NCI-H69 (cell line): ENCODE measurements at regions not wholly inside any gene's neighbourhood (a gene's known extent, or its start where the extent isn't known, plus 50 kb on each side); places are given as distances from the start of the nearest gene placed in this dataset.

Source experiments
- DNase-seq: peaks from one replicate; lab custom pipeline; 2025; lab: John Stamatoyannopoulos, UW

GRCh38 chr3:177512945-177513814, 315.9 kb upstream of the TBL1XR1 start:
- no peak for DNase-seq

DNA sequence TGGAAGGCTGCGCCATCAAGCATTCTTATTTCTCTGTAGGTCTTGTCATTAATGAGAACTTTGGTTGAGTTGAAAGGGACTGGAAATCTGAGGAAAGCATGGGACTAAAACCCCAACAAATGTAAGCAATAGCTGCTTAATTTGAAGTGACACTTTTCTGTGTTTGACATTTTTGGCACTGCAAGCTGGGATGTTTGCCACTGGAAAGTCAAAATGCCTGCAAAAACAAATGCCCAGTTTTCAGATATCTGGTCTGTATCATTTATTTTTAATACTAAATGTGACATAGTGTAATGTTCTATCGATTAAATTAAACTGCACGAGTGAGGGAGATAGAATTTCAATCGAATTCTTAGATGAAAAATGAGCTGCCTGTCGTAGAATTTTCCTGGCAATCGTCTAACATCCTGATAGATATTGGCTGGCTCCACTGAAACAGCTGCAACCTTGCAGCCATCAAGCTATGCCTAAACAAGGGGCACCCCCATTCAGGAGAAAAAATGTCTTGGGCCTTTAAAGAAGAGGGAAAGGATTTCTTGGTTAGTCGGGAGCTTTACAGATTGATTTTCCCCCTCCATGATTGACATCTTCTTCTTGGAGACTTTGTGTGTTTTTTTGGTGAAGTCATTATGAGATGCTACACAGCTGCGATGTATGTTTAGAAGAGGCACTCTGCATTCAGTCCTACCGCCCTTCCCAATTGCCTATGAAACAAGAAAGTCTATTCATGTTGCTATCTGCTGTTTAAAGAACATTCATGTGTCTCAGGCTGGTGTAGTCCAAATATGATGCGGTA, 316.7 kb upstream of the TBL1XR1 start:
- DNase-seq = no peak

- DNase-seq = no peak
Observed at GRCh38 chr3:177514611-177515499, 317.6 kb upstream of the TBL1XR1 start.

DNA sequence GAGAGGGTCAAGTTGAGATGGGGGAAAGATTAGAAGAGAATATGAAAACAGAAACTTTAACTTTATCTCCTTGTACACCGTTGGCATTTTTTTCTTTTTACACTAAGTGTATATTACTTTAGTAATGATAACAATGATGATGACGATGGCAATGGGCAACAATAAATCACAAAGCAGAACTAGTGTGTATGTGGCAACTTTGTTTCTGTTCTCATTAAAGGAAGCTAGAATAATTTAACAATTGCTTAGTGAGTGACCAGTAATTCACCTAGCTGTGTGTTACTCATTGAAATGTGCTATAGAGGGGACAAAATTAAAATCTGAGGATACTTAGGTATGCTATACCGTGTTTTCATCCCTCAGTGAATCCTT, 318.5 kb upstream of the TBL1XR1 start:
- no peak for DNase-seq

DNA sequence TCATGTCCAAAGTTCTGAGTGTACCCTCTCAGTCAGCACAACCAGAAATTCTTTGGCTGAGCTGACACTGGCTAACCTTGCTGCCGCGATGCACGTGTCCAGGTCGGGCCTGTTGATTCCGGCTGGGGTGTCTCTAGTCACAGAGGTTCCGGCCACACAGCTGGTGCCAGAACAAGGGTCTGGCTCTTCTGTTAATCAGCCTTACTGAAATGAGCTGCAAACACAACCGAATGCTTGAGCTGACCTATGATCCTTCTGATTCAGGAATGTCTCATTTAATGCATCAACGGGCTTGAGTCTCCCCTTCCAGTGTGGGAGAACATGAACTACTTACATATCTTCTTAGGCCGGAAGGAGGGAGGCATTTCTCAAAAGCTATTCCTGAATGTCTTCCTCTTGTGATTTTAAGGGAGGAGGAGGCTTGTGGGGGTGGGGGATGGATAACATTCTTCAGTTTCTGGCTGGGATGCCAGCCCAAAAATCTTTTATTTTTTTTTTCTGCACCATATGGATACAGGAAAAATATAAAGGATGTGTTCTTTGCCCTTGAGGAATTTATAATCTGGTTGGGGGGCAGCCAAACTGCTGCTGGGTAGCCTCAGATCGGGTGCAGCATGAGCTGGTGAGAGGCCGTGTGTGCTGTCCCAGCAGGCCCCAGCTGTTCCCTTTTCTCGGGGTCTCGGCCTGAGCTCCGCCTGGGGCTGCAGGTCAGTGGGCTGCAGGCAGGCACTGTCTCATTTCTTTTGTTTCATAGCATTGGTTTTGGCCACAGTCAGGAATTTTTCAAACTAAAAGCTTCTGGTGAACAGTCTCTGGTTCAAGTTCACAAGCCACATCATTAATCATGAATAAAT, 319.1 kb upstream of the TBL1XR1 start:
- peak; percentile 58 for DNase-seq

GRCh38 chr3:177517906-177518305, 320.6 kb upstream of the TBL1XR1 start:
- DNase-seq = no peak

DNA sequence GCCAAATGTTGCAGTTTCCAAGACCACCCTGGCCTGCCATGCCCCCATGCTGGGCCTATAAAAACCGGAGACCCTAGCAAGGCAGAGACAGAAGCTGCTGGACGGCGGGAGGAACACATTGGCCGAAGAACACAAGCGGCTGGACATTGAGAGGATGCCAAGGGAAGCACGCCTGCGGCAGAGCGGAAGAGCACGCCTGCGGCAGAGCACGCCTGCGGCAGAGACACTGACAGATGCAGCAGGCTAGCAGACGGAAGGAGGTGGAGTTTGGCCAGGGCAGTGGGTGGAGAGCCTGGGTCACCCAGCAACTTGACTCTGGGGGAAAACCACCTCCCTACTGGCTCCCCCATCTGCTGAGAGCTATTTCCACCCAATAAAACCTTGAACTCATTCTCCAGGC, 322.3 kb upstream of the TBL1XR1 start:
- DNase-seq = no peak

GRCh38 chr3:177521305-177521704, 324.0 kb upstream of the TBL1XR1 start:
- peak; percentile 14 for DNase-seq

GRCh38 chr3:177522051-177522450, 324.8 kb upstream of the TBL1XR1 start:
- no peak for DNase-seq

DNA sequence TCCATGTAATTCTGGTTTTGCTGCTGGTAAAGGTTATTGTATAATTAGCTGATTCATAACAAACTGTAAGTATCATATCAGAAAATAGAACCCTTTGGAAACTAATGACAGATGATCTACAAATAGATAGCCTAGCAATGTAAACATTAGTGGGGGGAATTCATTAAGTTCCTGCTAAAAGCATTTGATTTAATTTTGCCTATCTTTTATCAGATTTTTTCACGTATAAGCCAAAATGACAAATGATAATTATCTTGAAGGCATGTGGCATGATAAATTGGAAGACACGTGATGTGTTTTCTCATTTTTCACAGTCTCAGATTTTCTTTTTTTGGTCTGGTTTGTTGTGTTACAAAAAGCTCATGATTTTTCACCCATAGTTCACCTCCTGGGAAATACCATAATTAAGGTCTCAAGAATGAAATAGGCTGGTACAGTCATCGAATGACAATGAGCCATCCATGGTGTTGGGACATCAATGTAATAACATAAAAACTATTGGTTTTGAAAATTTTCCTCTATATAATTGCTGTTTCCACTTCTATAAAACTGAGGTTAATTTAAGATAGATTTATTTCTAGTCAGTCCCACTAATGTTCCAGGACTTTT, 325.9 kb upstream of the TBL1XR1 start:
- DNase-seq = peak; percentile 31

- DNase-seq = peak; percentile 56
Observed at GRCh38 chr3:177523872-177524438, 326.7 kb upstream of the TBL1XR1 start.

- no peak for DNase-seq
Observed at GRCh38 chr3:177524742-177525141, 327.5 kb upstream of the TBL1XR1 start.

DNA sequence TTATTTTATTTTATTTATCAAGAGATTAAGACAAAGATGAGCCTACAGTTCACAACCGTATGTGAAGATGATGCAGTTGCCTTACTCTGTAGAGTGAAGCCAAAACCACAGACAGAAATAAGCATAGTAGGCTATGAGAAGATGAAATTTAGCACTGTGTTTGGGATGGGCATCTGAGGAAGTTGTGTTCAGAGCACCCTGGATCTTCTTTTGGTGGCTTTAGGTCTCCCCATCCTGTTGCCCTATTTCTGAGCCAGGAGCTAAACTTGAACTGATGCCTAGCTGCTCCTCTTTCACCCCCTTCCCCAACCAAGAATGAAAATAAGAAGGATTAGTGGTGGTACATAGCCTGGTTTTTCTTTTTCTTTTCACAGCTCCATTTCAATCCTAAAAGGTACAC, 328.1 kb upstream of the TBL1XR1 start:
- DNase-seq = no peak

DNA sequence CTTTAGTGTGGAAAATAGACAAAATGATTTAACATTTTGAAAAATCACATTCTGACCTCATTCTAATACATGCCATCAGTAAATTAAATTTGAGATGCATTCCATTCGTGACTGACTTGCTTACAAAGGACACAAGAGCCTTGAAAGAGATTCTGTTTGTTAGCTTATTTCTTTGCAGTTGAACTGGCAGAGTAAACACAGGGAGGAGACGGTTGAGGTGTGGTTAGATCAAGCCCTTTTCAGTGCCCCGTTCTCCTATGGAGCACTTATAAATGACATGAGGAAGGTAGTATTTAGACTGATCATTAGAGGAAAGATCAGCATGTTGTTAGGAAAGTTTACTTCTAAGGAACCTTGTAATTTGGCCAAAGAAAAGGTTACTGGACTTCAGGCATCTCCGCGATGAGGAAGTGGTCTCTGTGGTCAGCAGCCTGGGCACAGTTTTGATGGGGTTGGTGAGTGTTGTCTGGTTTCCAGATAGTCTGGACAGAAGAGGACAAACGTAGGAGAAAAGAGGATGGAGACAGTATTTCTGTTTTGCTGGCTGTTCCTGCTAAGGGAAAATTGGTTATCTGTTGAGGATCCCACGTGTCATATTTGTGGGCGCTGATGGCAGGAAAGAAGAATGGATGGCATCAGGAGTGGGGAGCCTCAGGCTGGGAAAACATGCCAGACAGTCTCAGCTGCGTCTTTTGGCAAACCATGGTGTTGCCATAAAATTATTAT, 328.9 kb upstream of the TBL1XR1 start:
- DNase-seq = no peak

GRCh38 chr3:177527182-177527581, 329.9 kb upstream of the TBL1XR1 start:
- DNase-seq = no peak

- no peak for DNase-seq
Observed at GRCh38 chr3:177528306-177529070, 331.2 kb upstream of the TBL1XR1 start.

GRCh38 chr3:177529071-177529550, 331.8 kb upstream of the TBL1XR1 start:
- no peak for DNase-seq

- no peak for DNase-seq
Observed at GRCh38 chr3:177529716-177530335, 332.5 kb upstream of the TBL1XR1 start.
